Superior temporal gyrus (tissue), 1 donor: ENCODE measurements at regions not wholly inside any gene's neighbourhood (a gene's known extent, or its start where the extent isn't known, plus 50 kb on each side); places are given as distances from the start of the nearest gene placed in this dataset.

ENCODE experiments used
- DNase-seq: peaks from one replicate; pipeline ENCODE4 v3.0.0-alpha.2; 2016; ENCODE audit errors: extremely low spot score

- no peak for DNase-seq
These were observed 250.9 kb upstream of the CRY1 start for GRCh38 chr12:107344035-107344808.

- DNase-seq, result no peak
These were observed 253.9 kb upstream of the CRY1 start for GRCh38 chr12:107347261-107347660.

- peak; percentile 48 for DNase-seq
These were observed 255.8 kb upstream of the CRY1 start for GRCh38 chr12:107349008-107349747.

GRCh38 chr12:107349839-107350238 is 256.5 kb upstream of the CRY1 start:
- no peak for DNase-seq

- DNase-seq, result no peak
These were observed 257.8 kb upstream of the CRY1 start for GRCh38 chr12:107351109-107351508.

GRCh38 chr12:107351713-107352112 is 258.4 kb upstream of the CRY1 start:
- no peak for DNase-seq

- DNase-seq, result no peak
These were observed 259.2 kb upstream of the CRY1 start for GRCh38 chr12:107352347-107353081.

GRCh38 chr12:107353312-107353711 is 260.0 kb upstream of the CRY1 start:
- no peak for DNase-seq

- no peak for DNase-seq
These were observed 261.7 kb upstream of the CRY1 start for GRCh38 chr12:107355004-107355565.

GRCh38 chr12:107355612-107356011 is 262.3 kb upstream of the CRY1 start:
- no peak for DNase-seq

- DNase-seq, result peak; percentile 13
These were observed 263.1 kb upstream of the CRY1 start for GRCh38 chr12:107356266-107356936.

GRCh38 chr12:107356937-107357295 is 263.6 kb upstream of the CRY1 start:
- DNase-seq, result no peak

- DNase-seq, result no peak
These were observed 266.0 kb upstream of the CRY1 start for GRCh38 chr12:107359382-107359781.

- DNase-seq, result no peak
These were observed 266.7 kb upstream of the CRY1 start for GRCh38 chr12:107360033-107360432.

- no peak for DNase-seq
These were observed 267.1 kb upstream of the CRY1 start for GRCh38 chr12:107360482-107360881.

GRCh38 chr12:107361970-107362369 is 268.6 kb upstream of the CRY1 start:
- no peak for DNase-seq

- no peak for DNase-seq
These were observed 269.6 kb upstream of the CRY1 start for GRCh38 chr12:107362960-107363359.

GRCh38 chr12:107364875-107365518 is 271.6 kb upstream of the CRY1 start:
- no peak for DNase-seq

GRCh38 chr12:107365703-107366102 is 272.4 kb upstream of the CRY1 start:
- DNase-seq, result no peak

- no peak for DNase-seq
These were observed 273.0 kb upstream of the CRY1 start for GRCh38 chr12:107366322-107366721.

GRCh38 chr12:107368586-107368985 is 275.2 kb upstream of the CRY1 start:
- DNase-seq, result no peak
